T-helper 17 cell (primary cell): ENCODE measurements at regions not wholly inside any gene's neighbourhood (a gene's known extent, or its start where the extent isn't known, plus 50 kb on each side); places are given as distances from the start of the nearest gene placed in this dataset.

ENCODE experiments used
- ATAC-seq: fragments of 150-1000 bp; cut with Tn5 transposase; 2 replicates; pipeline ENCODE4 v1.10.0; 2021; ENCODE audit warnings: mild to moderate bottlenecking, moderate library complexity
- DNase-seq, 3 donors: peaks; one replicate each; pipeline versions ENCODE4 v3.0.0 to v3.0.0-alpha.2; 2020 to 2021
- H3K9me3 ChIP-seq: one replicate; pipeline ENCODE4 v1.7.0; 2013; ENCODE audit warnings: low read length, mild to moderate bottlenecking; ENCODE audit not compliant: control insufficient read depth, poor library complexity, severe bottlenecking
- H3K27ac Mint-ChIP-seq: one replicate; pipeline ENCODE4 v1.8.0; 2022; ENCODE audit warnings: mild to moderate bottlenecking, moderate library complexity, mixed read lengths
- H3K27me3 Mint-ChIP-seq: one replicate; pipeline ENCODE4 v1.8.0; 2022; ENCODE audit warnings: mixed read lengths
- H3K36me3 Mint-ChIP-seq: one replicate; pipeline ENCODE4 v1.8.0; 2022; ENCODE audit warnings: low read depth, mixed read lengths
- H3K4me1 Mint-ChIP-seq: one replicate; pipeline ENCODE4 v1.8.0; 2022; ENCODE audit warnings: mild to moderate bottlenecking, mixed read lengths
- H3K4me3 Mint-ChIP-seq: one replicate; pipeline ENCODE4 v1.8.0; 2022; ENCODE audit warnings: mild to moderate bottlenecking, moderate library complexity, mixed read lengths

DNA sequence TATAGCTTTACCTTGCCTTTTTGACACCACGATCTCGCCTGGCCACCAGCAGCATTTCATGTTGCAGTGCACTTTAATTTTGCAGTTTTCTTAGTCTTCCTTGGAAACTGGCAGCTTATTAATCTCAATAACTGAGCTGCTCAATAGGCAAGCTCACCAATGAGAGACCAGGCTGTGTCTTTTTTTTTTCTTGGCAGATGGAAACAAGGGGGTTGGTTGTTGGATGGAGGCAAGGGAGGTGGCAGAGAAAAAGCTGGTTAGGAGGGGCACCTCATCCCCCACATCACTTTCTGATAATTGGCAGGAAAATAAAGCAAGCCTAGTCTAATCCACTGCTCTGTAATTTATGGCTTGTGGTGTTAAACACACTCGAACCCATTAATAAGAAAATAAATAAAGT, 324.5 kb upstream of the WWC1 start:
- H3K9me3 ChIP-seq, result no peaks in the 10 kb centered on the region
- Mint-ChIP-seq H3K27ac (no peak overlapping the region), H3K4me1 (no peaks in the 10 kb centered on the region), H3K4me3 (no peak overlapping the region), H3K27me3 (peaks cover 4% of the 10 kb centered on the region), H3K36me3 (no peaks in the 10 kb centered on the region)
- ATAC-seq (no peak), DNase-seq (no peak)

DNA sequence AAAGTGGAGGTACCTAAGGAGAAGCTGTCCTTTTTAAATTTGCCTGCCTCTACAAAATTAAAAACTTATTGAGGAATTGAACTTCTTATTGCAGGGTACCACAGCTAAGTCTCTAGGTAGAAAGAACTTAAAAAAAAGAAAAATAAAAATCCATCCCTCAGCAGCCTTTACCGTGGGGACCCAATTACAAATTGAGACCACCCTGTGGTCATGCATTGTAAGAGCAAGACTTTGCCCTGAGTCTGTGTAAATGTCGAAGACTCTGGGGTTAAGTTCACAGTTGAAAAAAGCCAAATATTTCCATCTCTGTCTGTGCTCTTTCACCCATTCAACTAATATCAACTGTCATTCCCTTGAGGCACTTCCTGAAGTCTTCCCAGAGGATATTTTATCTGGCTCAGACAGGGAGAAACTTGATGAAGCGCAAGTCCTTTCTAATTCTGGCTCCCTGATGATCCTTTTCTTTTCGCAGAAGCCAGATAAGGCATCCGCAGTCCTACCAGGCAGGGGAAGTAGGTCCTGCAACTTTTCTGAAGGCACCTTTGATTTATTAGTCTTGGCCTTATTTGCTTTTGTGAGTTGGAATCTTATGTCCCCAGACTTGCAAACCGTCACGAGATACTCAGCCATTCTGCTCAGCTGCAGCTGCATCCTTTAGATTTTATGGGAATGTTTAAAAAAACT, 323.8 kb upstream of the WWC1 start:
- Mint-ChIP-seq H3K4me3 (no peak overlapping the region), H3K27me3 (peaks cover 3% of the 10 kb centered on the region), H3K36me3 (no peaks in the 10 kb centered on the region), H3K4me1 (no peaks in the 10 kb centered on the region), H3K27ac (no peak overlapping the region)
- no peaks in the 10 kb centered on the region for H3K9me3 ChIP-seq
- DNase-seq (no peak), ATAC-seq (no peak)

GRCh38 chr5:167968837-167969236, 322.6 kb upstream of the WWC1 start:
- no peak overlapping the region for H3K27ac Mint-ChIP-seq
- H3K27me3 Mint-ChIP-seq, result no peaks in the 10 kb centered on the region
- no peak overlapping the region for H3K4me3 Mint-ChIP-seq
- no peaks in the 10 kb centered on the region for H3K9me3 ChIP-seq
- H3K4me1 Mint-ChIP-seq, result no peaks in the 10 kb centered on the region
- ATAC-seq (no peak), DNase-seq (no peak)
- H3K36me3 Mint-ChIP-seq, result no peaks in the 10 kb centered on the region

DNA sequence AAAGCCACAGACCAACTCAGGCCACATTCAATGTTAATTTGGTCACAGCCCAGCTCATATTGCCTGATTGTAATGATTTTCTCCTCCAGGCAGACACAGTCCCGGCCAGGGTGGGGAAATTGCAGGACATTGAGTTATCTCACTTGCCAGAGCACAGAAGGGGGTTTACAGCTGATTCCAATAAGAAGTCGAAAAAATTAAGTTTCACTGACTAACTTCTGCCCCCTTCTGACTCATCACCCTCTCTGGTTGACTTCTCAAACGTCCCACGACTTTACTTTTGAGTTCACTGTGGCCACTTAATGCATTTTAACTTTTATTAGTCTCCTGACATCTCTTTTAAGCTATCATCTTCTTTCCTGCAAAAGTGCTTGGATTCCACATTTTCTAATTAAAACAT, 321.4 kb upstream of the WWC1 start:
- no peaks in the 10 kb centered on the region for H3K36me3 Mint-ChIP-seq
- no peaks in the 10 kb centered on the region for H3K27me3 Mint-ChIP-seq
- ATAC-seq (no peak), DNase-seq (no peak)
- no peaks in the 10 kb centered on the region for H3K4me1 Mint-ChIP-seq
- H3K4me3 Mint-ChIP-seq, result no peak overlapping the region
- no peaks in the 10 kb centered on the region for H3K9me3 ChIP-seq
- no peak overlapping the region for H3K27ac Mint-ChIP-seq

GRCh38 chr5:167971706-167972105, 319.7 kb upstream of the WWC1 start:
- DNase-seq (no peak), ATAC-seq (no peak)
- Mint-ChIP-seq H3K27me3 (no peaks in the 10 kb centered on the region), H3K4me3 (no peak overlapping the region), H3K27ac (no peak overlapping the region), H3K4me1 (no peaks in the 10 kb centered on the region), H3K36me3 (no peaks in the 10 kb centered on the region)
- H3K9me3 ChIP-seq, result no peaks in the 10 kb centered on the region

DNA sequence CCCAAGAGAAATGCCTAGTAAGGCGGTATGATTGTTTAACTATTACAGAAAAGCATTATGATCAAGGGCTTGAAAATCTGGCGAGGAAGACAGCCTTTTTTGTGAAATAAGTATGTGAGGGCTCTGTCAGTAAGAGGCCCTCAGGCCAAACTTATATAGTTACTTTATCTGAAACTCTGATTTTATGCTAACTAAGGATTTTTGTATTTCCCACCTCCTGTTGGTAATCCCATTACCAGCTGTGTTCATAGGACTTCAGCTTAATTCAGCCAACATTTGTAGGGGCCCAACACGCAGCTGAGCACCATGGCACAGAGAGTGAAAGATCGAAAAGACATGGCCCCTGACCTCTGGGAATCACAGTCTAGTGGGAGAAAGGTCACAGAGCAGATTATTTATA, 318.3 kb upstream of the WWC1 start:
- H3K4me3 Mint-ChIP-seq, result no peak overlapping the region
- H3K9me3 ChIP-seq, result no peaks in the 10 kb centered on the region
- no peak overlapping the region for H3K27ac Mint-ChIP-seq

GRCh38 chr5:167984951-167985350, 306.5 kb upstream of the WWC1 start:
- no peak for DNase-seq
- Mint-ChIP-seq H3K27ac (no peak overlapping the region), H3K4me1 (no peaks in the 10 kb centered on the region), H3K36me3 (no peaks in the 10 kb centered on the region), H3K27me3 (no peaks in the 10 kb centered on the region), H3K4me3 (no peak overlapping the region)
- H3K9me3 ChIP-seq, result no peaks in the 10 kb centered on the region
- ATAC-seq, result no peak

More for the DNA sequence above, 318.3 kb upstream of the WWC1 start:
- DNase-seq (no peak), ATAC-seq (no peak)
- Mint-ChIP-seq H3K36me3 (no peaks in the 10 kb centered on the region), H3K27me3 (no peaks in the 10 kb centered on the region), H3K4me1 (no peaks in the 10 kb centered on the region)

GRCh38 chr5:167985373-167985772, 306.1 kb upstream of the WWC1 start:
- no peak overlapping the region for H3K4me3 Mint-ChIP-seq
- ATAC-seq (no peak), DNase-seq (no peak)
- no peaks in the 10 kb centered on the region for H3K36me3 Mint-ChIP-seq
- H3K9me3 ChIP-seq, result no peaks in the 10 kb centered on the region
- no peaks in the 10 kb centered on the region for H3K27me3 Mint-ChIP-seq
- H3K27ac Mint-ChIP-seq, result no peak overlapping the region
- no peaks in the 10 kb centered on the region for H3K4me1 Mint-ChIP-seq

DNA sequence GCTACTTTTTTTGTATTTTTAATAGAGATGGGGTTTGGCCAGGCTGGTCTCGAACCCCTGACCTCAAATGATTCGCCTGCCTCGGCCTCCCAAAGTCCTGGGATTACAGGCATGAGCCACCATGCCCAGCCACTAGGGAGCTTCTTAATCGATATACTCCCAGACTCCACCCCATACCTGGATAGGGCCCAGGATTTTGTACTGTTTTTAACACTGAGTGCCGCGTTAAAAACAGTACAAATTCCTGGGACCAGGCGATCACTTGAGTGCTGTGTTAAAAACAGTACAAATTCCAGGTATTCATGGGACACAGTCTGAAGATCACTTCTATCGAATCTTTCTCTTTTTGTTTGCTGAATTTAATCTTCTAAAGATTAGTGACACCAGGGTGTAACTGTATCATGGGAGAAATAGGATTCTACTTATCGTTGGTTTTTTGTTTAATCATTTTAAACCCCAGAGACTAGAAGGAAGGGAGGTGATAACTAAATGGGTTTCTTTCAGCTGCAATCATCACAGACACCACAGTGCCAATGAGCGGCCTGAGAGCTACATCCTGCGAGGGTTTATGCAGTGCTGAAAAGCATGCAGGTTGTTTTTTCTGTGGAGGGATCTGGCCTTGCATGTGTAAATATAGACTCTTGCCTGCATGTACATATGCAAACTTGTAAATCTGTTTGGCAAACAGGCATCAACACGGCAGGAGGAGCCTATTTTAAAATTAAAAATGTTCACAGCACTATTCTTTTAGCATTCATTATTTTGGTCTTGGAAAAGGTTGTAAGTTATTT, 303.8 kb upstream of the WWC1 start:
- Mint-ChIP-seq H3K27me3 (no peaks in the 10 kb centered on the region), H3K4me3 (no peak overlapping the region), H3K36me3 (no peaks in the 10 kb centered on the region), H3K4me1 (no peaks in the 10 kb centered on the region), H3K27ac (no peak overlapping the region)
- ATAC-seq (no peak), DNase-seq (no peak)
- no peaks in the 10 kb centered on the region for H3K9me3 ChIP-seq

DNA sequence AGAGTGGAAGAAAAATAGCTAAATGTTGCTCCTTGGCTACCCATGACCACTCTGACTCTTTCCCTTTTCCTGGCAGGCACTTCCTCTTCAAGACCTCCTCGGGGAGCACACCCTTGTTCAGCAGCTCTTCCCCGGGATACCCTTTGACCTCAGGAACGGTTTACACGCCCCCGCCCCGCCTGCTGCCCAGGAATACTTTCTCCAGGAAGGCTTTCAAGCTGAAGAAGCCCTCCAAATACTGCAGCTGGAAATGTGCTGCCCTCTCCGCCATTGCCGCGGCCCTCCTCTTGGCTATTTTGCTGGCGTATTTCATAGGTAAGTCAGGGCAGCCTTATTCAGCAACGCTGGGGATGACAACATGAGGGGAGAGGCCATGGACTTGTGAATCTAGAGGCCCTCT, 298.6 kb upstream of the WWC1 start:
- Mint-ChIP-seq H3K36me3 (no peaks in the 10 kb centered on the region), H3K4me1 (no peaks in the 10 kb centered on the region), H3K27me3 (no peaks in the 10 kb centered on the region), H3K4me3 (no peak overlapping the region), H3K27ac (no peak overlapping the region)
- ATAC-seq (no peak), DNase-seq (no peak)
- no peaks in the 10 kb centered on the region for H3K9me3 ChIP-seq

DNA sequence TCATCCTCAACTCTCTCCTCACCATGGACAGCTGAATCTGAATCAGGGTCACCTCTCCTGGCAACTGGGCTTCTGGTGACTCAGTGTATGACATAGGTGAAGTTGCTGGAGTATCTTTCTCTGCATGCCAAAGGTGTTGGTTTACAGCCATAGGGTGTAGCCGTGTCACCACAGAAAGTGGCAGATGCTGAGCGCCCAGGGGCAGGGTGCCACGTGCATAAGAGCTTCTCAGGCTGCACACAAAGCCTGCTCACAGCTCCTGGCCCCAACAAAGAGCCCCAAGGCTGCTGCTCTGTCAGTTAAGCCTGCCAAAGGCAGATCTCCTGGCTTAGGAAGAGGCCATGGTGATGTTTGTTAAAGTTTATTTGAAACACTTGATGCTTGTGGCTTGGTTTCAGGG, 297.7 kb upstream of the WWC1 start:
- ATAC-seq (no peak), DNase-seq (no peak)
- H3K9me3 ChIP-seq, result no peaks in the 10 kb centered on the region
- Mint-ChIP-seq H3K36me3 (no peaks in the 10 kb centered on the region), H3K27me3 (no peaks in the 10 kb centered on the region), H3K27ac (no peak overlapping the region), H3K4me3 (no peak overlapping the region), H3K4me1 (no peaks in the 10 kb centered on the region)

GRCh38 chr5:167995844-167996425, 295.5 kb upstream of the WWC1 start:
- no peaks in the 10 kb centered on the region for H3K9me3 ChIP-seq
- Mint-ChIP-seq H3K4me3 (no peak overlapping the region), H3K4me1 (no peaks in the 10 kb centered on the region), H3K36me3 (no peaks in the 10 kb centered on the region), H3K27me3 (no peaks in the 10 kb centered on the region), H3K27ac (no peak overlapping the region)
- ATAC-seq (no peak), DNase-seq (no peak)

GRCh38 chr5:167998148-167998767, 293.2 kb upstream of the WWC1 start:
- DNase-seq (no peak), ATAC-seq (no peak)
- no peaks in the 10 kb centered on the region for H3K36me3 Mint-ChIP-seq
- no peaks in the 10 kb centered on the region for H3K27me3 Mint-ChIP-seq
- no peaks in the 10 kb centered on the region for H3K4me1 Mint-ChIP-seq
- no peaks in the 10 kb centered on the region for H3K9me3 ChIP-seq
- H3K4me3 Mint-ChIP-seq, result no peak overlapping the region
- H3K27ac Mint-ChIP-seq, result no peak overlapping the region
